Nucleus accumbens (tissue), 56 donors: ENCODE measurements at regions not wholly inside any gene's neighbourhood (a gene's known extent, or its start where the extent isn't known, plus 50 kb on each side); places are given as distances from the start of the nearest gene placed in this dataset.
"Not testable (repeated sequence)": the region's sequence is repeated elsewhere in the genome, so short reads cannot be mapped to it uniquely, and the experiment has no call there.

ENCODE experiments used
- DNase-seq, 56 donors: peaks; one replicate each; lab custom pipeline; 2025; lab: John Stamatoyannopoulos, UW

DNA sequence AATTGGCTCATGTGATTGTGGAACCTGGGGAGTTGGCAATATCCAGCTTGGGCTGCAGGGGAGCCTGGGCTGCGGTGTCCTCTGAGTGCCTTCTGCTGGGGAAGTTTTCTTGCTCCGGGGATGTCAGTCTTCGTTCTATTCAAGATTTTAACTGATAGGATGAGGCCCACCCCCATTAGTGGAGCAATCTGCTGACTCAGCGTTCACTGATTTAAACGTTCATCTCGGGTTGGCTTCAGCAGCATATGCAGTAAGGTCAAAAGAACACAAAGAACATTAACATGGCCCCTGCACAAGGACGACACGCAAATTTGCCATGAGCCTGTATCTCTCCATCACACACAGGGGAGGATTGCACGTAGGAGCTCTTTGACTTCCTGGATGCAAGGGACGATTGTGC lies 360.6 kb upstream of the ADARB2 start:
- no peak for DNase-seq

- no peak for DNase-seq
These were observed 356.8 kb upstream of the ADARB2 start for GRCh38 chr10:2094171-2094570.

DNA sequence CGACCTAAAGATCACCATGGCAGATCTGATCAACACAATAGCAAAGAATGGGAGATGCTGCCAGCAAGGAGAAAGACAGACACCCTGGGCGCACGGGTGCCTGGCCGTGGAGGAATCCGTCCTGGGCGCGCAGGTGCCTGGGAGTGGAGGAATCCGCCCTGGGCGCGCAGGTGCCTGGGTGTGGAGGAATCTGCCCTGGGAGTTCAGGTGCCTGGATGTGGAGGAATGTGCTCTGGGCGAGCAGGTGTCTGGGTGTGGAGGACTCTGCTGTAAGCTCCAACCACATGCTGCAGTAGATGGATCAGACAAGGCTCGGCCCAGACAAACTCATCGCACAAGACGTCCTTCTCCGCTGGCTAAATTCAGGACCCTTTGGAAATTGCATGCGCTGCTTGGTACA lies 346.3 kb upstream of the ADARB2 start:
- DNase-seq = no peak

DNA sequence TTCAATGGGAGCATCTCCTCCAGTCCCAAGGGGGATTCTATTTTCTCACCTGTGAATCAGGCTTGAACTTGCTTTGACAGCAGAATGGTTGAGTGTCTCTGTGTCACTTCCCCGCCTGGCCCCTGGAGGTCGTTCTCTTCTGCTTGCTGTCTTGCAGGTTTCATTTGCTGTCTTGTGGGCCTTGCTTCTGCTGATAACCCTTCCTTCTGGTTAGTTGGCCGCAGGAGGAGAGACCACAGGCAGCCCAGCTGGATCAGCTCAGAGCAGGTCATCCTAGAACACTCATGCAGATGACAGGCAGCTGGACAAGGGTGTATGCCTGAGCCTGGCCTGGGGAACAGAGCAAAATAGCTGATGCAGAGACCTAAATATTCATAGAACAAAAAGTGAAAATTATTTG lies 344.2 kb upstream of the ADARB2 start:
- no peak for DNase-seq

DNA sequence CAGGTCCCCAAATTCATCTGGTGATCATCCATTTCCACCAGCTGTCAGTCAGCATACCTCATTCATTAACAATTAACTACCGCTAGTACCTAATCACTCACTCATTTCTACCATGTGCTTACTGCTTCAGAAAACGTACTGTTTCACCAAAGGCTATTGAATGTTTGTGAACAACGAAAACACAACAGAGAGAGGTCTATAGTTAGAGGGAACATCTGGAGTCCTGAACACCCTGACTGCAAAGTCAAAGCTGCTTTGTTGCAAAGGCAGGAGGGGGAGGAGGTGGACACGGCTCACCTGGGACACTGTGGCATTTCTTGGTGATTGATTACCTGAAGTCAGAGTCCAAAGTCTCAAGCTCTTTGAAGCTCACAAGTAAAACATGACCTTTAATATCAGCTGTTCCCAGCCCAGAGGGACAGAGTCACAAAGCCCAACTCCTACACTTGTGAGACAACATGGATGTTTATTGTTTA lies 342.3 kb upstream of the ADARB2 start:
- DNase-seq = no peak

- no peak for DNase-seq
These were observed 339.9 kb upstream of the ADARB2 start for GRCh38 chr10:2077231-2077630.

DNA sequence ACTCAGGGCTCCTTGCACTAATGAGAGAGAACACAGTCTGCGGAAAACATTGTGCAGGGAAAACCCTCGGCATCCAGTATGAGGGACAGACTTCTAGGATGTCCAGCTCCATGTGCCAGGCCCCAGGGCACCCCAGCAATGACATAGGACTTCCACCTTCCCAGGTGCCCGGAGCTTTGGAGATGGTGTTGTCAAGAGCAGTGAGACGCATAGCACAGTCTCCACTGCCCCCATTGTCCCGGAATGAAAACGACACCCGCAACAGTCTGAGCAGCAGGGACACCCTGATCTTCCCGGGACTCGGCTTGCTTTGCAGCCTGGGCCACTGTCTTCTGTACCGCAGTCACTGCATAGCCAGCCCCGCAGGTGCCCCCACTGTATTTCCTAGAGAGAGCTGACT lies 339.2 kb upstream of the ADARB2 start:
- no peak for DNase-seq

- no peak for DNase-seq
These were observed 329.7 kb upstream of the ADARB2 start for GRCh38 chr10:2067015-2067414.

DNA sequence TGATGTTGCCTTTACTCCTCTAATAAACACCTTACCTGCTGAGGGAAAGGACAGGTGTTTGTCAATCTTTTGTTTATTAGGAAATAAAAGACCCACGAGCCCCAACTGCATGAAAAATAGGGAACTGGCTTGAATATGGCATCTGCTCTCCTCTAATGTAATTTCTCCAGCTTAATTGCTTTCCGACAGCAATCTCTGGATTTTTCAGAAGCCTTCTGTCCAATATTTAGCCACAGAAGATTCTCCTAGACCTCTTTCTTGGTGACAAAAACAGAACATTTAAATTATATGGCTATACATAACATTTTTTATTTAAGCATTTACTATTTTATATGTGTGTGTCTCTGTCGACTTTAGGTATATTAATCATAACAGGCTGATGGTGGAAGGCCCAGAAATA lies 317.4 kb upstream of the ADARB2 start:
- DNase-seq = no peak

GRCh38 chr10:2053805-2054204 lies 316.5 kb upstream of the ADARB2 start:
- DNase-seq = no peak

- DNase-seq = no peak
These were observed 313.8 kb upstream of the ADARB2 start for GRCh38 chr10:2051108-2051507.

GRCh38 chr10:2049560-2049959 lies 312.2 kb upstream of the ADARB2 start:
- no peak for DNase-seq

GRCh38 chr10:2048337-2048973 lies 311.1 kb upstream of the ADARB2 start:
- no peak for DNase-seq

DNA sequence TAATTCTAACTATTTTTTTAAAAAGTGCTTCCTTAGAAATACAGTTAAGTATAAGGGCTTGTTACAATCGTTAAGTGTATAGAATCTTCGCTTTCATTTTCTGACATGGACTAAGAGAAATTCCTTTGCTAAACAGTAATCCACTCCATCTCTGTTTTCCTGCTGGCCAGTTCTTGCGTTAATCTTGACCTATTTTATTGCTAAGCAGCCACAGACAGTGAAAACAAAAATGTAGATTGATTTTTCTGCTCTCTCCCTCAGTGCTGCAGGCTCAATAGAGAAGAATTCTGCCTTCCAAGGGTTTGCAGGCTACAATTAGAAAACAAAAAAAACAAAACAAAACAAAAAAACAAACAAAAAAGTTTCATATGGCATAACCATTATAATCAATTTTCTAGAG lies 310.4 kb upstream of the ADARB2 start:
- no peak for DNase-seq

- no peak for DNase-seq
These were observed 306.1 kb upstream of the ADARB2 start for GRCh38 chr10:2043379-2043778.

DNA sequence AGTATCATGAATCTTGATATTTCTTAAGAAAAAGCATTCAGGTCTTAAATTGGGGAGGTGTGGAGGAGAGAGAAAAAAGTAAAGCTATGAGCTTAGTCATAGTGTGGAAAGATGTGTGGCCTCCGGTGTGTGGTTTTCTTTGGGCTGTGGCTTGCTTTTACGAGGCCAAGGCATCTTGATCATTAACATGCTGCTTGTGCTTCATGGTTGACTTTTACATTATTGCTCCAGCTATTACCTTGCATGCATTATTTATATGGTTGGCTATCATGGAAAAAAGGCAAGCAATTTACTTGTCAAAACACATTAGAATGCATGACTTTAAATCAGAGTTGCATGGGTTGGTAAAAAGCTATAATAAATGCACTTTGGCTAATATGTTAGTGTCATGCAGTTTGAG lies 300.7 kb upstream of the ADARB2 start:
- DNase-seq = no peak

DNA sequence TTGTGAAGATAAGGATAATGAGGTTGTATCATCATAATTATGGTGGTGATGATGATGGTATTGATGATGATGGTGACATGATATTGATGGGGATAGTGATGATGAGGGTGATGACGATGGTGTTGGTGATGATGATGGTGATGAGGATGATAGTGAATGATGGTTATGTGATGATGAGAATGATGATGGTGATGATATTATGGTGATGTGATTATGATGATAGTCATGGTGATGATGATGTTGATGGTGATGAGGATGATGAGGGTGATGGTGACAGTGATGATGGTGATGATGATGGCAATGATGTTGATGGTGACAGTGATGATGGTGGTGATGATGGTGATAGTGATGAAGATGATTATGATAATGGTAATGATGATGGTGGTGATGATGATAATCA lies 299.9 kb upstream of the ADARB2 start:
- DNase-seq = no peak

DNA sequence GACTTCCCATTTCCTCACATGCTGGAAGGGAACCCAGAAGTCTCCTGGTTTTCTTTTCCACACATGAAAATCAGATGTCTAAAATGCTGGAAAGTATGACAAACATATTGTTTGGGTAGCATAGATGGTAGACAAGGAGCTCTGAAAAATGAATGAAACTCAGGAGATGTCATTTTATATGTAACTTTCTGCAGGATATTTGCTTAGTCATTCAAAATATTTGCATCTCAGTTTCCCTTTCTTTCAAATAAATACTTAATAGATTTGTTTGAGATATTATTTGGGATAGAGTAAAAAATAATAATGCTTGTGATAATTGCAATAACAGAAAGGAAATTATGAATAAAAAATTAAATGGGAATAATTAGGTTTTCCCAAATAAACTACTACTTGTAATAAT lies 298.9 kb upstream of the ADARB2 start:
- no peak for DNase-seq

- DNase-seq = no peak
These were observed 292.7 kb upstream of the ADARB2 start for GRCh38 chr10:2030046-2030445.

DNA sequence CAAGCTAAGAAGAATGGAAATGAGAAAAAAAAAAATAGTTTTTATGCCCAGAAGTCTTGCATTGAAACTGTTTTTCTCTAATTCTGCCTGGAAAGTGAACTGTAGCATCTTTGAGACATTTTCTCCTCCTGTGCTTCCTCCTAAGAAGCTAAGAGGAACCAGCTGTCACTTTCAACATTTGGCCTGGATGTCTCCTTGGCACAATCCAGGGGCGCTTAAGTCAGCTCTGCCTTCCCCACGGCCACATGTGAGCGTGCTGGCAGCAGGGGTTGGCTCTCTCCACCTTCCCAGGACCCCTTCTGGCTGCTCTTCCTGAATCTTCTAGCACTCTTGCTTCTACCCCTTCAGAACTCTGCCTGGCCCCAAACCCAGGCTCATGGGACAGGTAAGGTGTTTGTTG lies 289.6 kb upstream of the ADARB2 start:
- no peak for DNase-seq

- DNase-seq = not testable (repeated sequence)
These were observed 287.4 kb upstream of the ADARB2 start for GRCh38 chr10:2024750-2025149.

- no peak for DNase-seq
These were observed 286.4 kb upstream of the ADARB2 start for GRCh38 chr10:2023687-2024086.

GRCh38 chr10:2022401-2022800 lies 285.1 kb upstream of the ADARB2 start:
- no peak for DNase-seq
